IPS-NIHi11 (cell line): ENCODE measurements at regions not wholly inside any gene's neighbourhood (a gene's known extent, or its start where the extent isn't known, plus 50 kb on each side); places are given as distances from the start of the nearest gene placed in this dataset.
A peak's percentile ranks its signal among the peaks of the same experiment; 100 is the strongest.

Experiments used
- DNase-seq: peaks from one replicate; pipeline ENCODE4 v3.0.0; 2012; ENCODE audit warnings: mixed read lengths, low spot score

DNA sequence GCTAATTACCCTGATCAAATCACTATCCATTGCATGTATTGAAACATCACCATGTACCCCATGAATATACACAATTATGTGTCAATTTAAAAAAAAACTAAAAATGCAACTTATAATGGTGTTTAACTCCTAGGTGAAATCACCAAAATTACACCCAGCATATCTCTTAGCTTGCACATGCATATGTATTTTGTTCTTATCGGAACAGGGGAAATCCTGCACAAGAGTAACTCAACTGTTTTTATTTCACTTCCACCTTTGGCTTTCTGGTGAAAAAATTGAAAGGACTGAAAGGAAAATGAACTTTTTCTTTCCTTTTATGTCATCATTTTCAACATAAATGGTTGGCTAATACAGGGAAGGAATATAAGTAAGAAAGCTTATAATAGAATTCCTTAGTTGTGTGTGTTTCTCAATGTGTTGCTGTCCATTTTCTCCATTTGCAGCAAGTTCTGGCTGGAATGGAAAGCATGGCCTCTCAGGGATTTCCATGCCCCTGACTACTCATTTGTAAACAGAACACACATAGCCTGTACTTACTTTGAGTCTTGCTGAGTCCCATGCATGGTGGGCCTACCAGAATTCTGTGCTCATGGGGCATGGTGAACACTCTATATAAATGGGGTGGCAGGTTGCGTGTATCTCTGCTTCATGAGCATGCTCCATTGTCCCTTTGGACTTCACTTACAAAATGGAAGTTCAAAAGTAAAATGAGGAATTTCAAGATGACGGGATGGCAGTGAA lies 462.0 kb downstream of the HS3ST3B1 start:
- DNase-seq, result no peak

DNA sequence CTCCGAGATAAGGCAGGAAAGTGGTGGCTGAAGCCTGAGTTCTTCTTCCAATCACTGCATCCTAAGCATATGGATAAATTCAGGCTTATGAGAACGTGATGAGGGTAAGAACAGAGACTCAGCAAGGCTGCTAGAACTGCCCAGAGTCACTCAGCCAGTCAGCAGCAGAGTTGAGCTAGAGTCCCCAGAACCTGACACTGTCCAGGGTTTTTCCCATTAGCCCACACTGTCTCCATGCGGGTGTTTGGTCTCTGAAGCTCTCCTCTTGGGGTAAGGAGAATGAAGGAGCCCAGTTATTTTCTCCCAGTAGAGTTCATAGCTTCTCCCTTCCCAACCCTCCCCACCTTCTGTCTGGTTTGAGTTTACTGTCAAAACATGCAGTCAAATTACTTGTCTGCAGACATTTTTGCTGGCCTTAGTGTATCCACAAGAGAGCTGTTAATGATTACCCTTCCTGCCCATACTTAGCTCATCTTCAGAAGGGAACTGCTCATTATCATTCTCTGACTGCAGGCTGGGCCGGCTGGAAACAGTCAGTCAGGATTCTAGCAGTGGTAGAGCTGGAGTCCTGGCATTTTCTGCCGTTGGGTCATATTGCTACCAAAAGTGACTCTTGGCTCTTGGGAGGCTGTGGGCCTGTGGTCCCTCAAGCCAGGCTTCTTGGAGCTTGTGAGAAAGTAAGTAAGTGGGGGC lies 460.0 kb downstream of the HS3ST3B1 start:
- DNase-seq, result no peak

DNA sequence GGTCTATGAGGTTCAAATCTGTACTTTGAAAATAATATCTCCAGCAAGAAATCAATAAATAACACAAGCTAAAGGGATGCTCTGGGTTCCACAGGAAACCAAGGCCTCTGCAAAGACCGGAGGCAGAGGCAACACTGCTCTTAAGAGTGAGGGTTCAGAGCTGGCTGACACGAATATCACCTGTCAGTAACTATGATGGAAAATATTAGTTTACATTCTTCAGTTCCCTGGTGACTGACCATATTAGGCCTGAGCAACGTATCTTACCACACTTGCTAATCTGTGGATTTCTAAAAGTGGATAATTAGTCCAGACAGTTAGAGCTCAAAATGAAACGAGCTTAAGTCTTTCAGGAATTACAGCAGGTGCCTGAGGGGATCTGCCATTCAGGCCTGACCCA lies 459.3 kb downstream of the HS3ST3B1 start:
- DNase-seq, result no peak

DNA sequence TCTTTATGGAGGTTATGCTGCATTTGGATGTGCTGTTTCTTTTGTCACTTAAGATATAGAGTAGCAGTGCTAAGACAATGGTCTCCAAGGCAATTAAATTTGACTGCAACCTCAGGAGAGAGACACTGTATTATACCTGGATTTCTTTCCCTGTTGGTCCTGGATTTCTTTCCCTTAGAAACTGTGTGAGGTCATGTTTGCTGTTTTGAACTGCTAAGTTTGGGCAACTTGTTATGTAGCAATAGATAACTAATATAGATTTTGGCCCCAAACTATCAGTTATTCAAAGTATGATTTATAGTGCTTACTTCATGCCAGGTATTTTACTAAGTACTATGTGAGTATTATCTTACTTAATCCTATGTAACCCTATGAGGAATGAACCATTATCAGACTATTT lies 458.4 kb downstream of the HS3ST3B1 start:
- no peak for DNase-seq

DNA sequence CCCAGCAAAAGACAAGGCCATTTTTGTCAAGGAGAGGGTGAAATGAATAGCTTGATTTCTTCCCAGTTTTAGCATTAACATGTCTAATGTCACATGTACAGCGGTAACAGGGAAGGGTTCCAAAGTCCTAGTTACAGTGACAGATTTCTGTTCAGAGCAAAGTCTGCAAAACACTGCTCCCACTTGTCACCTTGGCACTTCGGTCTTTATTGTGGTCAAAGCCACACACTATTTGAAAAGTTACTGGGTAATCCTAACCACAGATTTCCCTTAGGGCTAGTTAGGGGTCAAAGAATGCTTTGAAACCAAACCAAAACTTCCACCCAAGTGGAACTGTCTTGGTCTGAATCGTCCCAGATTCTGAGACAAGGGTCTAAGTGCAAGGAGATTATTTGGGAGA lies 455.6 kb downstream of the HS3ST3B1 start:
- DNase-seq, result no peak

DNA sequence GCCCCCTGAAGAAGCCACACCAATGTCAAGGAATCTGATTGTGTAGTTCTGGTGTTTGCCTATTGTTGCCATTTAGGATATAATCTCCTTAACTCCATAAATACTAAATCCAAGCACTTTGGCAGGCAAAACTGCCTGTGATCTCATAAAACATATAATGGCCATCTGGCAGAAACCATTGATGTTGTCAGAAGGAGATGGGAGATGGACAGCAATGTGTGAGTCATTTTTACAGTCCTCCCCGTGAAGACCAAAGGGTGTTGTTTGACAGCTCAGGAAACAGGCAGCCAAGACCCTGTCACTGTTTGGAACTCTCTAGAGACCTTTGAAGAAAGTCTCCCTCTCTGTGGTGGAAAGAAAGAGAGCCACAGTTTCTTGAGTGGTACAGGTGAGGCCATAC lies 454.1 kb downstream of the HS3ST3B1 start:
- DNase-seq, result no peak

DNA sequence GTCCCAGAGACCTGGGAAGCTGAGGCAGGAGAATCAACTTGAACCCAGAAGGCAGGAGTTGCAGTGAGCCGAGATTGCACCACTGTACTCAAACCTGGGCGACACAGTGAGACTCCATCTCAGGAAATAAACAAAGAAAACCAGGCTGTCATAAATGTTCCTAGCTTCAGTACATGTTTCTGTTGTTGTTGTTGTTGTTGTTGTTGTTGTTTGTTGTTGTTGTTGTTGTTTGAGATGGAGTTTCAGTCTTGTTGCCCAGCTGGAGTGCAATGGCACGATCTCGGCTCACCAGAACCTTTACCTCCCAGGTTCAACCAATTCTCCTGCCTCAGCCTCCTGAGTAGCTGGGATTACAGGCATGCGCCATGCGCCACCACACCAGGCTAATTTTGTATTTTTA lies 452.5 kb downstream of the HS3ST3B1 start:
- no peak for DNase-seq

DNA sequence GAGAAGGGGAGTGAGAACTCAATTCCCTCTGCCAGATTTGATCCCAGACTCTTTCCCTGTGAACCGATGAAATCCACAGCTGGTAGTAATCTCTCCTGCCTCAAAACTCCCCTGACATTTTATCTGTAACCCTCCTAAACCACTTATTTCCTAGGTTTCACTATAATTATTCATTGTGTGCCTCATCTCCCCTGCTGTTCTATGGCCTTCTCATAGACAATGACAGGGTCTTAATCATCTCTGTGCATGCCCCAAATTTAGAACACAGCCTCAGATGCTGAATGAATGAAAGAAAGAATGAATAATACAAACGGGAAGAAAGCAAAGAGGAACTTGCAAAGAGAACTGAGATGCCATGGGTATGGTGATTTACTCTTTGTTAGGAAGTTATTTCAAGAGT lies 451.1 kb downstream of the HS3ST3B1 start:
- DNase-seq, result no peak

DNA sequence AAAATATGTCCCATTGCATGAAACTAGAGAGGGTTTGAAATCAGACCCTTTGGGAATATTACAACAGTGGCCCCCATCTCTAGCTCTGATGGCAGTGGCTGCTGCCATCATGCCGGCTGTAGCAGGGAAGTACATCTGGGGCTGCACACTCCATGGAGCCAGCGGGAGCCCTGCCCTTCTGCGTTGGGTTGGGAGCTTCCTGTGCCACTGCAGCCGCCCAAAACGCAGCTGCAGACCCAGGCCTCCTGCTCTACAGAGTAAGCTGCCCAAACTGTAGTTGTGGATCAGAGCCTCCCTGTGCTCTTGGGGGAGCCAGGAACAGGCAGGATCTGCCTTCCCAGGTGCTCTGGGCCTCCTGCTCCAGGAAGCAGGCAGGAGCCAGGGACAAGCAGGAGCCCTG lies 450.0 kb downstream of the HS3ST3B1 start:
- no peak for DNase-seq

DNA sequence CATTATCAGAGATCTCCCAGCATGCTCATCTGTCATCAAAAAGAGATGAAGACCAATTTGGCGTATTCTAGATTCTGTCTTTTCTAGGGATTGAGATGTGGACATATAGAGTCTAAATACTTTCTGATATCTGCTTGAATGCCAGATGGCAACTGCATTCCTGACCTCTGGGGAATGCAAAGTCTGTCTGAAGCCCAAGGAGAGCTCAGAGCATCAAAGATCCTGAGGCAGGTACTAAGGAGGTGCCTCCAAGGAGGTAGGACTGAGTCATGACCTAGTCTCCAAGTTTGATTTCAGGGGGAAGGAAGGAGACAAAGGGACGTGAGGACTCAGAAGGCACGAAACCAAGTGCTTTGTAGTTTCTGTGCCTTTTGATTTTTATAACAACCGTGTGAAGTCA lies 448.4 kb downstream of the HS3ST3B1 start:
- no peak for DNase-seq

DNA sequence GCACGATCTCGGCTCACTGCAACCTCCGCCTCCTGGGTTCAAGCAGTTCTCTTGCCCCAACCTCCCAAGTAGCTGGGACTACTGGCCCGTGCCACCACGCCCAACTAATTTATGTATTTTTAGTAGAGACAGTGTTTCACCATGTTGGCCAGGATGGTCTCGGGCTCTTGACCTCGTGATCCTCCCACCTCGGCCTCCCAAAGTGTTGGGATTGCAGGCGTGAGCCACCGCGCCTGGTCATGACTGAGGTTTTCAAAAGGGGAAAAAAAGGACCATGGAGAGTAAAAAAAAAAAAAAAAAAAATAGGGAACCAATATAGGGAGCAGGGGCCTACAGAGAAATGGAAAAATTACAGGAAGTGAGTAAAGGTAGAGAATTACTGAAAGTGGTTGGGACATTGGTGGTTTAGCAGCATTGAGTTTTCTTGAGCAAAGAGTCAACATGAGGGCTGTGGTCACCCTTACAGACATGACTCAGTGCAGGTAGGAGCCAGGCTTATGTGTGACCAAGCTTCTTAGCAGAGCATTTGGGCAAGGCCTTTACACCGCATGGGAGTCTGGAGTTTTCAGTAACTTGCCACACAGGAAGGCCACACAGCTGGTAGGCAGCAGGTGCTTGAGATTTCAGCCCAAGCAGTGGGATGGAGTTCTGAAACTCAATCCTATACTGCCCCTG lies 447.3 kb downstream of the HS3ST3B1 start:
- no peak for DNase-seq

DNA sequence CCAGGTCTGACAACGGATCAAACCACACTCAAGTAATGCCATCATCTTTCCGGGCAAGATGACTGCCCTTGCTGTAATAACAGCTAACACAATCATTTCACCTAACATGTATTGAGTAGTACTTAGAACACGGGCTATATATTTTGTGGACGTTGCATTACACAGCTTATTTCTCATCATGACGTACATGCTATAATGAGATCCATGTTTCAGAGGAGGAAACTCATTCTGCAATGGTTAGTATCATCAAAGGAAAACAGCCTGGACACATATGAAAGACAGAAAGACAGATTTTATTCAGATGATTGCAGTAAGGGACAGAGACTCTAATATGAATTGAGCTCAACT lies 446.7 kb downstream of the HS3ST3B1 start:
- DNase-seq, result no peak

DNA sequence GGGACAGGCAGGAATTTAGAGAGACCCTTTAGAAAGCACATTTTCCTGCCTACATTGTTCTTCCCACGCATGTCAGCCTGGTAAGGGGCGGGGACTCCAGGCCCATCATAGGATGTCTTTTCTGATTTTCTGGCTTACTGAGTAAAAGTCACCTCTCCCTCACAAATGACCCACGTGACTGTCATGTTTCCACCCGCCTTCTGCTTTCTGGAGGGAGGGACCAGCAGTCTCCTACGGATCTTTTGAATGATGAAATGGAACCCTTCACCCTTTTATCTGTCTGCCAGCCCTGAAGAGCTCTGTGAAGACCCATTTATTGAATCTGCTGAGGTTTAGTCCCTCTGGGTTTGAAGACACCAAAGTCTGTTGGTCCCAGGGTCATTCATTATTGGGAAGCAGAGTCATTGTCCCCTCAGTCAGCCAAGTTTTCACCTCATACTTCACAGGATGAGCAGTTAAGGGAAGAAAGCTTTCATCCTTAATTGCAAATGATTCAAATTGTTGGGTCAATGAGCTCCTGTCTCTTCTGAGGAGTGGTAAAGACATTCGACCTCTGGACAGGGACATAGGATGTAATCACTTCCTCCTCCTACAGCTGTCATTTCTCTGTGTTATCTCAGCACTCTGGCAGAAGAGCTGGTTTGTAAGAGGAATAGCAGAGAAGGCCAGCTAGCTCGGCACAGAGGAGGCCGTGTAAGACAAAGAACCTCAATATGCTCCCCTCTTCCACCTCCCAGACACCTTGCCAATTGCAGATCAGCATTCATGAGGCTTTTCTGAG lies 446.1 kb downstream of the HS3ST3B1 start:
- DNase-seq, result no peak

DNA sequence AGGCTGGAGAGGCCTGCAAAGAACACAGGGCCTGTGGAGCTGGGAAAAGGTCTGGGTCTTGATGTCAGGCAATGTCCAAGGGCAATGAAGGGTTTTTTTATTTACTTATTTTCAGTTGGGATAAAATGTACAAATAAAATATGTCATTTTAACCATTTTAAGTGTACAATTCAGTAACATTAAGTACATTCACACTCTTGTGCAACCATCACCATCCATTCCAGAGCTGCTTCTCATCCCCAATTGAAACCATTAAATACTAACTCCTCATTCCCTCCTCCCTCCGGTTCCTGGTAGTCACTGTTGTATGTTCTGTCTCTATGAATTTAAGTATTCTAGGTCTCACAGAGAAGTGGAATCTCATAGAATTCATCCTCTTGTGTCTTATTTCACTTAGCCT lies 444.7 kb downstream of the HS3ST3B1 start:
- DNase-seq, result no peak

DNA sequence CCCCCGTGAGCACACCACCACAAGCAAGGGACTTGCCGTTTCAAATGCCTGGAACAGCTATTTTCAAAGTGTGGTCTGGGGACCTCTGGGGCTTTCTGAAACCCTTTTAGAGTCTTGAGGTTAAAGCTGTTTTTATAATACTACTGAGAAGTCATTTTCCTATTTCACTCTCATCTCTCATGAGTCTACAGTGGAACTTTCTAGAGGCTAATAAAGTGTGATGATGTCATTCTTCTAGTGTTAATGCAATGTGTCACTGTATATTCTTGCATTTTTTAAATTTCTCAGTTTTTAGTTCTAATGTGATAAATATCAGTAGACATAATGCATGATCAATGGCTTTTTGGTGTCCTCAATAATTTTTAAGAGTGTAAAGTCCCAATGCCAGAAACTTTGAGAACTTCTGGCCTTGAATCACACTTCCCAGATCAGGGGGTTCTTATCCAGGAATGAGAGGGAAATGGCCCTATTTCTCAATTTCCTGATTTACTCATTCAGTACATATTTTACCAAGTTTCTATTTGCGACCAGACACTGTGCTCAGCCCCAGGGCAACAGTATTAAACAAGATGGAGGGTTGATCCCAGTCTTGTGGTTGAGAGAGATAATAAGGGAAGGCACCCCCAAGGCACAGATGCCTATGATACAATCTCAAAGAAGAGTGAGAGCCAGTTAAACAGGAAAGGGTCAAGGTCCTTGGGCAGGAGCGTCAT lies 444.0 kb downstream of the HS3ST3B1 start:
- no peak for DNase-seq

DNA sequence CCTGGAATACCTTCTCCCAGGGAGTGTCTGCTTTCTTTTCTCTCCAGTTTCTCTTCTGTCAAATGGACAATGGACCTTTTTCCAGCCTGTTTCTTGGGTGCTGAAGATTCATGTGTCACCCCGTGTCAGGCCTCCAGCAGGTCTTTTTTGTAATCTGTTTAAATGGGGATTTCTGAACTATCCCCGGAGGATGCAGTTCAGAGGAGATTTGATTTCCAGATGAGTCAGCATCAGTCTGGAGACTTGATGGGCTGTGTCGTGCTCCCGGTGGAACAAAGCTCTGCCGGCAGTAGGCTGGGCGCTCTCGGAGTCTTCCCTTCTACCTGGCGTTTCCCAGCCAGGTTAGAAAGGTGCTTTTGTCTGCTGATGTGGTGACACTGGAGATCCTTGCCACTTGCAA lies 440.6 kb downstream of the HS3ST3B1 start:
- DNase-seq, result no peak

DNA sequence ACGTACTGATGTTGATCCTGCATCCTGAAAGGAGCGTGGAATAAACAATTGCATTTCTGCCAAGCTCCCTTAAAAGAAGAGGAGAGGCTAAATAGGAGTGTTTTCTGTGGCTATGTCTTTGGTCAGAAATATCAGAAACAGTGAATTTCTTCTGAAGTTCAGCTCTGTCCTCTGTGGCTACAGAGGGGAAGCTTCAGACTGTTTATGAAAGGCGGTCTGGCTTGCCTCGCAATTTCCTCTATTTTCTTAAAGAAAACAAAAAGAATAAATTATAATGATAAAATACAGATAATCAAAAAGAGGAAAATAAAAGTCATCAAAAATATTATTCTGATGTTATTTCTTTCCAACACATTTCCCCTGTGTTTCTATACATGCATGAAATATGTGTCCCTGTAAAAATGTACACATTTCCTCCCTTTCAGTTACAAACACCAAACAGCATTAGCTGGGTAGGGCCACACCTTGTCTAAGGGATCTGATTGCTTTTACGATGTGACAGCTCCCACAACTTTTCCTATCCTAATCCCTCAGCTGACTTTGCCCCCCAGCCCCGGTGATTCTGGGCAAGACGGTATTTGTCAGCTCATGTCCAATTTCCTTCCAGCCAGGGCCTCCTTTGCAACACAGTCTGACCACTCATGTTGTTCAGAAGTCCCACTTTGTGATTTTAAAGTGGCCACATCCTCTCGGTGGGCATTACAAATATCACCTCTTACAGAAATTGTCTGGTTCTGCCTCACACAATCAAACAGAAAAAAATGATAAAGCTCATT lies 439.0 kb downstream of the HS3ST3B1 start:
- DNase-seq, result no peak

DNA sequence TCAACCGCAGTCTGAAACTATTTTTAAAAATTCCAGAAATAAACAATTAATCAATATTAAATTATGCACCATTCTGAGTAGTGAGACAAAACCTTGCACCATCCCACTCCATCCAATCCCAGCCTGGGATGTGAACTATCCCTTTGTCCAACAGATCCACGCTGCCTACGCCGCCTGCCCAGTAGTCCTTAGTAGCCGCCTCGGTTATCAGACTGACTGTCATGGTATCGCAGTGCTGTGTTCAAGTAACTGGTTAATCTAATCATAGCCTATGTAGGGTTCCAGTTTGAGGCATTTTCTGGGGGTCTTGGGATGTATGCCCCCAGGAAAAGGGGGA lies 437.7 kb downstream of the HS3ST3B1 start:
- no peak for DNase-seq

DNA sequence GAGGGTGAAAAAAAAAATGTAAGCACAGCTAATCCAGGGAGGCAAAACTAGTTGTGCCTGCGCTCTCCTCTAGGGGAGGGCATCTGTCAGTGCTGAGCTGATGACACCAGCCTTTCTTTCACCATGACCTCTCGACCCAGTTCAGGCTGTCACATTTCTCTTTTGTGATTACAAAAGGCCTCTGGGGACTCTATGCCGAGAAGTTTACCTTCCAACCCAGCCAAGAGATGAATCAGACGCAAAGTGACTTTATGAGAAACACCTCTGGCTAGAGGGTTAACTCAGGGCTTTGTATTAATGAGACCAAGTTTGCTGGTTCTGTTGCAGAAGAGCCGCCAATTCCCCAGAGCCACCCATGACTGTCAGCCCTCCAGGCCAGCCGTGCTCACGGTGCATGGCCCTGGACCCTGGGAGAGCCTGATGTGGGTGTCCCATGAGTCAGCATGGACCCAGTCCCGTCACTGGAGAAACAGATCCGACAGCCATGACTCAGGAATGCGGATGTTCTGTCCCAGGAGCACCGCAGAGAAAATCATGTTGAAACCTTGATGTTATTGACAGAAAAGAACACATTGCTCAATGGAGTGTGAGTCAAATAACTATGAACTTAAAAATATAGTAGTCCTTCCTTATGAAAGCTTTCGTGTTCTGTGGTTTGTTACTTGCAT lies 437.2 kb downstream of the HS3ST3B1 start:
- peak; percentile 46 for DNase-seq

DNA sequence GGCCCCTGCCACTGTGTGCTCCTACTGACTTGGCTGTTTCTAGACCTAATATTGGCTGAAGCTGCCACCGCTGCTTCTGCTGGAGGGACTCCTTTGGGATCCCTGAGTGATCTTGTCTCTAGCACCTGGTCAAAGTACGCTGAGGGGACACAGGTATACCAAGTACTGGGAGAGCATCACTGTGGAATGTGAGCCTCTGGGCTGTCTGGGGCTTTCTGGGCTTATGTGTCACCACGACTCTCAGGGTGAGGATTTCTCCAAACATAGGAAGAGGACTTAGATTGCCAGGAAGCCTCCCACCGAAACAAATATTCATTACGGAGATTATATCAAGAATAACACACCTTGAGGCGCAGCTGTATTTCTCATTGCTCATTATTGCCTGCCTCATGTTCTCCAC lies 435.8 kb downstream of the HS3ST3B1 start:
- no peak for DNase-seq

DNA sequence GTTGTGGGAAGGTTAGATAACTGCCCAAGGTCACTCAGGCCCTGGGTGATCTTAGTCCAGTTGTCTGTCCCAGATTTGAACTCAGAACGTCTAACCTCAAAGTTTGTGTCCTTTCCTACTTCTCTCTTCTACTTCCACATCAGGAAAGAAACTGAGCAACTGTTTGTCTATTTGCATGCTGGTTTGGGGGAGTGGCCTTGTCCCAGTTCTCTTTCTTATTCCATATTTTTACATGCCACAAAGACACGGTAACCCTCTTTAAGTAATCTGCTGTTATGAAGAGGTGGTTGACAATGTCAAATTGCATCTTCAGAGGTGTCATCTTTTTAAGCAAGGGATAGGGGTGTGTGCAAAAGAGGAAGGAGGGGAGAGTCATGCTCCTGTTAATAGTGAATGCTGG lies 432.5 kb downstream of the HS3ST3B1 start:
- no peak for DNase-seq
